ENCODE measurements at regions not wholly inside any gene's neighbourhood (a gene's known extent, or its start where the extent isn't known, plus 50 kb on each side); places are given as distances from the start of the nearest gene placed in this dataset.

DNA sequence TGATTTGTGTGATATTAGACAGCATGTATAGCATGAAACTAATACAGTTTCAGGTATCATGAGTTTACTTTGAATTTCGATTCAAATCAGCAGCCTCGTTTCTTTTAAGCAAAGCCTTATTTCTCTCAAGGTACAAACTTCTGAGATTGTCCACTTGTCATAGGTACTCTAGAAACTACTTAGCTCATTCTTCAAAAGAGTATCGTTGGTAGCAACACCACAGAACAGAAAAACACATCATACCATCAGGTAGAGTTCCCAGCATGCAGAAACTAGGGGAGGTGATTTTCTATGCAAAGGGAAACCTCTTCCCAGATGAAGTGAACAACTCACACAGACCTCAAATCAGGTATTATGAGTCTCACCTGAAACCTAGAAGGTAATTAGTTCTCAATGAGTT is 237.0 kb upstream of the SOX9 start:
- H3K4me1 ChIP-seq (ENCODE audit: control insufficient read depth in 4 of 4, insufficient read depth in 4 of 4, low read length in 3 of 4), result no peaks in the 10 kb centered on the region
- H3K36me3 ChIP-seq (ENCODE audit: control insufficient read depth in 4 of 4, insufficient read depth in 3 of 4, low read depth in 1 of 4, low read length in 3 of 4), result no peaks in the 10 kb centered on the region
- no peak overlapping the region for H3K27ac ChIP-seq (ENCODE audit: low read depth in 1 of 2, low read length in 2 of 2)
- DNase-seq (ENCODE audit: low spot score), result no peak
- H3K9ac ChIP-seq (ENCODE audit: low read depth in 1 of 2, low read length in 2 of 2), result no peak overlapping the region
- H3K4me3 ChIP-seq (ENCODE audit: low read depth in 1 of 3, low read length in 3 of 3), result no peak overlapping the region
- TF ChIP-seq ATF3 (IDR thresholded peaks at IDR 0.05) (no peak), GABPA (IDR thresholded peaks at IDR 0.05 in 1 of 2, conservative IDR thresholded peaks at IDR 0.05 in 1 of 2) (no peak), TAF1 (conservative IDR thresholded peaks at IDR 0.05) (no peak), NR2F2 (IDR thresholded peaks at IDR 0.05) (no peak), MAX (IDR thresholded peaks at IDR 0.05) (no peak), EGR1 (IDR thresholded peaks at IDR 0.05; ENCODE audit: low read depth in 2 of 2) (no peak), FOXA1 (IDR thresholded peaks at IDR 0.05) (no peak), HNF4A (conservative IDR thresholded peaks at IDR 0.05) (no peak), RXRA (IDR thresholded peaks at IDR 0.05) (no peak), FOXA2 (IDR thresholded peaks at IDR 0.05) (no peak), REST (IDR thresholded peaks at IDR 0.05) (no peak), RAD21 (IDR thresholded peaks at IDR 0.05) (no peak), JUND (IDR thresholded peaks at IDR 0.05) (no peak), ZBTB33 (IDR thresholded peaks at IDR 0.05) (no peak), HNF4G (IDR thresholded peaks at IDR 0.05) (no peak), YY1 (IDR thresholded peaks at IDR 0.05) (no peak), SP1 (IDR thresholded peaks at IDR 0.05) (no peak)
- TF ChIP-seq, protein P1, sequence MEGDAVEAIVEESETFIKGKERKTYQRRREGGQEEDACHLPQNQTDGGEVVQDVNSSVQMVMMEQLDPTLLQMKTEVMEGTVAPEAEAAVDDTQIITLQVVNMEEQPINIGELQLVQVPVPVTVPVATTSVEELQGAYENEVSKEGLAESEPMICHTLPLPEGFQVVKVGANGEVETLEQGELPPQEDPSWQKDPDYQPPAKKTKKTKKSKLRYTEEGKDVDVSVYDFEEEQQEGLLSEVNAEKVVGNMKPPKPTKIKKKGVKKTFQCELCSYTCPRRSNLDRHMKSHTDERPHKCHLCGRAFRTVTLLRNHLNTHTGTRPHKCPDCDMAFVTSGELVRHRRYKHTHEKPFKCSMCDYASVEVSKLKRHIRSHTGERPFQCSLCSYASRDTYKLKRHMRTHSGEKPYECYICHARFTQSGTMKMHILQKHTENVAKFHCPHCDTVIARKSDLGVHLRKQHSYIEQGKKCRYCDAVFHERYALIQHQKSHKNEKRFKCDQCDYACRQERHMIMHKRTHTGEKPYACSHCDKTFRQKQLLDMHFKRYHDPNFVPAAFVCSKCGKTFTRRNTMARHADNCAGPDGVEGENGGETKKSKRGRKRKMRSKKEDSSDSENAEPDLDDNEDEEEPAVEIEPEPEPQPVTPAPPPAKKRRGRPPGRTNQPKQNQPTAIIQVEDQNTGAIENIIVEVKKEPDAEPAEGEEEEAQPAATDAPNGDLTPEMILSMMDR (IDR thresholded peaks at IDR 0.05; ENCODE audit: low read depth, low read length, missing input control), result no peak
- peaks cover 0 to 3% (median 0%) of the 10 kb centered on the region in 4 donors for H3K9me3 ChIP-seq (ENCODE audit: control insufficient read depth in 4 of 4, low read length in 3 of 4)
- H3K27me3 ChIP-seq (ENCODE audit: control insufficient read depth in 4 of 4, insufficient read depth in 4 of 4, low read length in 3 of 4), result peaks cover 0 to 2% (median 0%) of the 10 kb centered on the region in 4 donors
- WGBS, result 76% methylated on average over 3 of the region's 3 CpGs

Data from liver (tissue), 8 donors.